Osteocyte (in vitro differentiated cells): ENCODE measurements at regions not wholly inside any gene's neighbourhood (a gene's known extent, or its start where the extent isn't known, plus 50 kb on each side); places are given as distances from the start of the nearest gene placed in this dataset.

Experiments used
- DNase-seq: peaks from one replicate; pipeline ENCODE4 v3.0.0; 2021; ENCODE audit warnings: mixed read lengths; ENCODE audit not compliant: unreplicated experiment; ENCODE audit errors: extremely low spot score
- H3K27ac Mint-ChIP-seq: one replicate; pipeline ENCODE4 v1.8.0; 2021; ENCODE audit warnings: mild to moderate bottlenecking, mixed read lengths; ENCODE audit not compliant: unreplicated experiment
- H3K27me3 Mint-ChIP-seq: one replicate; pipeline ENCODE4 v1.8.0; 2021; ENCODE audit warnings: mixed read lengths; ENCODE audit not compliant: unreplicated experiment
- H3K36me3 Mint-ChIP-seq: one replicate; pipeline ENCODE4 v1.8.0; 2021; ENCODE audit warnings: mixed read lengths; ENCODE audit not compliant: unreplicated experiment
- H3K4me1 Mint-ChIP-seq: one replicate; pipeline ENCODE4 v1.8.0; 2021; ENCODE audit warnings: mixed read lengths; ENCODE audit not compliant: unreplicated experiment
- H3K4me3 Mint-ChIP-seq: one replicate; pipeline ENCODE4 v1.8.0; 2021; ENCODE audit warnings: mild to moderate bottlenecking, moderate library complexity, mixed read lengths; ENCODE audit not compliant: unreplicated experiment
- H3K9me3 Mint-ChIP-seq: one replicate; pipeline ENCODE4 v1.8.0; 2021; ENCODE audit warnings: mixed read lengths; ENCODE audit not compliant: unreplicated experiment
- TF ChIP-seq, protein P1 (sequence below): fragments of 200-600 bp; sonication (generic); IDR thresholded peaks from 2 replicates; pipeline ENCODE4 v1.5.0; 2021; ENCODE audit warnings: antibody characterized with exemption, mild to moderate bottlenecking, moderate library complexity

DNA sequence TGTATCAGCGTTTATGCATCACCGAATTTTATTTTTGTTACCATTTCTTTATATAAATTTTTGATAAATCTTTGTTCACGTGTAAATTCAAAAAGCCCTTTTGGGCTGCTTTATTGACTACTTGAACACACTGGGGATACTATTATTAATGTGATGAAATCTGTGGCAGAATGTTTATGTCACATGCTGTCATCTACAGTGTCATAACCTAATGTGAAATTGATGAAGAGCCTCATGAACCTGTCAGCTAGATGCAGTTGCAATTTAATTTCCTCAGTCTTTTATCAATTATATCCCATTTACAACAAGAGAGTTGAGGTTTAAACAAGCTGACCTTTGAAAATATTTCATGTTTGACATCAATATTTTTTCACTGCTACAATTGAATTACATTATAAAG, 1100.4 kb upstream of the COX7C start:
- Mint-ChIP-seq H3K4me3 (no peak overlapping the region), H3K27me3 (peaks cover 4% of the 10 kb centered on the region), H3K9me3 (no peaks in the 10 kb centered on the region), H3K4me1 (no peaks in the 10 kb centered on the region), H3K36me3 (no peaks in the 10 kb centered on the region), H3K27ac (no peak overlapping the region)
- no peak for DNase-seq
- TF ChIP-seq, protein P1, sequence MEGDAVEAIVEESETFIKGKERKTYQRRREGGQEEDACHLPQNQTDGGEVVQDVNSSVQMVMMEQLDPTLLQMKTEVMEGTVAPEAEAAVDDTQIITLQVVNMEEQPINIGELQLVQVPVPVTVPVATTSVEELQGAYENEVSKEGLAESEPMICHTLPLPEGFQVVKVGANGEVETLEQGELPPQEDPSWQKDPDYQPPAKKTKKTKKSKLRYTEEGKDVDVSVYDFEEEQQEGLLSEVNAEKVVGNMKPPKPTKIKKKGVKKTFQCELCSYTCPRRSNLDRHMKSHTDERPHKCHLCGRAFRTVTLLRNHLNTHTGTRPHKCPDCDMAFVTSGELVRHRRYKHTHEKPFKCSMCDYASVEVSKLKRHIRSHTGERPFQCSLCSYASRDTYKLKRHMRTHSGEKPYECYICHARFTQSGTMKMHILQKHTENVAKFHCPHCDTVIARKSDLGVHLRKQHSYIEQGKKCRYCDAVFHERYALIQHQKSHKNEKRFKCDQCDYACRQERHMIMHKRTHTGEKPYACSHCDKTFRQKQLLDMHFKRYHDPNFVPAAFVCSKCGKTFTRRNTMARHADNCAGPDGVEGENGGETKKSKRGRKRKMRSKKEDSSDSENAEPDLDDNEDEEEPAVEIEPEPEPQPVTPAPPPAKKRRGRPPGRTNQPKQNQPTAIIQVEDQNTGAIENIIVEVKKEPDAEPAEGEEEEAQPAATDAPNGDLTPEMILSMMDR: no peak

DNA sequence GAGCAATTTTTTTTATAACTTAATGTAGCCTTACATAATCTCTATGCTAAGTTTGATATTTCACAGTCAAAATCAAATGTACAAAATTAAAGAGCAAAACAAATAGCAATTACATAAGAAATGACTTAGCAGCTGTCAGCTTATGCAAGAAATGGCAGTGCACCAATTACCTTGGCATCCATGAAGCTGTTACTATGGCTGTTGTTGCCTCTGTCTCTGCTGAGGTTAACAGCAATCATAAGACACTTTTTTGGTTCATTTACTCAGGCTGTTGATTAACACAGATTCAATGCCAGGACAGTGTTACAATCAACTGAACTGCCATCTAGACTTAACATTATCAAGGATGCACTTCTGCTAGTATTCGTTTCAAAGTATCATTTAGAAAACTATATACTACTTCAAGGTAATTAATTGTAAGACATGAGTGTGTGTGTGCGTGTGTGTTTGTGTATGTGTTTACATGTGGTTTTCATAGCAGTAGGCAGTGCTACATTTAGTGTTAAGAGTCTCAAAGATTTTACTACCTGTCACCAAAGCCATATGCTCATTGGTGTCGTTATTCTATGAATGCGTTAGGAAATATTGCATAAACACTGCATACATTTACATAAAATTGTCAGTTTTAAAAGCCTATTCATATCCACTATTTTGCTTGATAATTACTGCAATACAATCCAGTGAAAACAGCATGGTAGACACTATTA, 1084.2 kb upstream of the COX7C start:
- Mint-ChIP-seq H3K4me1 (no peaks in the 10 kb centered on the region), H3K4me3 (no peak overlapping the region)

DNA sequence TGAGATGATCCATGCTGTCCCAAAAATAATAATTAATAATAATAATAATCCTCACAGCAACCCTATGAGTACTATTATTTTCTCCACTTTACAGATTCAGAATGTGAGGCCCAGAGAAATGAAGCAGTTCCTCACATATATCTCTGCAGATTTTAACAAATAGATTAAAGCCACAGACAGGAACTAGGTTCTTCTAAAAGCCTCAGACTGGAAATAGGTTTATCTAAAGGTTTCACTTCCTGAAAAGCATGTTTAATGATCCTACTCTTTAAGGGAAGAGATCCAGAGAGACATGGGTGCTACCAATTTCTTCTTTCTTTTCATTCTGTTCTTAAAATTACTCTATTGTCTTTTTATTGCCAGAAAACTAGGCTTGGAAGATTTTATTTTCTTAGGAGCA, 1079.4 kb upstream of the COX7C start:
- no peaks in the 10 kb centered on the region for H3K4me1 Mint-ChIP-seq
- H3K27ac Mint-ChIP-seq: no peak overlapping the region
- DNase-seq: no peak
- peaks cover 13% of the 10 kb centered on the region for H3K27me3 Mint-ChIP-seq
- no peaks in the 10 kb centered on the region for H3K9me3 Mint-ChIP-seq
- TF ChIP-seq, protein P1: no peak
- no peaks in the 10 kb centered on the region for H3K36me3 Mint-ChIP-seq
- H3K4me3 Mint-ChIP-seq: no peak overlapping the region

More for the DNA sequence above, 1084.2 kb upstream of the COX7C start:
- DNase-seq: no peak
- TF ChIP-seq, protein P1: no peak
- Mint-ChIP-seq H3K9me3 (no peaks in the 10 kb centered on the region), H3K36me3 (no peaks in the 10 kb centered on the region), H3K27me3 (peaks cover 10% of the 10 kb centered on the region), H3K27ac (no peak overlapping the region)

DNA sequence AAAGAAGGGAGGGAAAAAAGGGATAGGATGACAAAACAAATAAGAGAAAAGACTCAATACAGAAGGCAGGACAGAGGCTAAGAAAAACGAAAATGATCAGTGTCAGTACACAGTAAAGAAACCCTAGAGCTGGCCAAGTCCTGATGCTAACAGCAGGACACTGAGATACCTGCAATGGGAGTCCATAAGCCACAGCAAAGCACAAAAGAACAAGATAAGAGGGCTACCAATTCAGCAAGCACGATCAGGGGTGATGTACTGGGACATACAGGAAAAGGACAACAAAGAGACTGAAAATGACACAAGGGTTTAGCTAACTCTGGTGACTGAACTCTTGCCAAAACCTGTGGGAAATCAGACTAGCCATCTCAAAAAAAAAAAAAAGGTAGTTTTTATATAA, 1072.6 kb upstream of the COX7C start:
- TF ChIP-seq, protein P1: no peak
- H3K4me1 Mint-ChIP-seq: no peaks in the 10 kb centered on the region
- H3K27ac Mint-ChIP-seq: no peak overlapping the region
- H3K4me3 Mint-ChIP-seq: no peak overlapping the region
- H3K36me3 Mint-ChIP-seq: no peaks in the 10 kb centered on the region
- no peak for DNase-seq
- peaks cover 3% of the 10 kb centered on the region for H3K27me3 Mint-ChIP-seq
- no peaks in the 10 kb centered on the region for H3K9me3 Mint-ChIP-seq

DNA sequence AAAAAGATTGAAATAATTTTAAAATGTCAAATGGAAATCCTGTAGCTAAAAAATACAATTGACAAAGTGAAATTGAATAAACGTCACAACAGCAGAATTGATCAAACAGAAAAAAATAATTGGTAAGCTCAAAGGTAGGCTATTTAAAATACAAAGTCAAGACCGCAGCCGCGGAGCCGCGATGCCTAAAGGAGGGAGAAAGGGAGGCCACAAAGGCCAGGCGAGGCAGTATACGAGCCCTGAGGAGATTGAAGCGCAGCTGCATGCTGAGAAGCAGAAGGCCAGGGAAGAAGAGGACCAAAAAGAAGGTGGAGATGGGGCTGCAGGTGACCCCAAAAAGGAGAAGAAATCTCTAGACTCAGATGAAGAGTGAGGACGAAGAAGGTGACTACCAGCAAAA, 1068.5 kb upstream of the COX7C start:
- Mint-ChIP-seq H3K9me3 (peaks cover 13% of the 10 kb centered on the region), H3K4me3 (no peak overlapping the region), H3K36me3 (no peaks in the 10 kb centered on the region), H3K27me3 (no peaks in the 10 kb centered on the region), H3K27ac (no peak overlapping the region), H3K4me1 (no peaks in the 10 kb centered on the region)
- DNase-seq: no peak
- TF ChIP-seq, protein P1: no peak
